Ishikawa (cell line): ENCODE measurements at regions not wholly inside any gene's neighbourhood (a gene's known extent, or its start where the extent isn't known, plus 50 kb on each side); places are given as distances from the start of the nearest gene placed in this dataset.

Experiments used
- CREB1 ChIP-seq: IDR thresholded peaks from 2 replicates; pipeline ENCODE4 v1.6.1; 2012; ENCODE audit warnings: low read depth
- RAD21 ChIP-seq: IDR thresholded peaks from 2 replicates; pipeline ENCODE4 v1.6.1; 2012; ENCODE audit warnings: low read depth
- TF ChIP-seq, protein P1 (sequence below): IDR thresholded peaks from 2 replicates; pipeline ENCODE4 v1.6.1; 2012

DNA sequence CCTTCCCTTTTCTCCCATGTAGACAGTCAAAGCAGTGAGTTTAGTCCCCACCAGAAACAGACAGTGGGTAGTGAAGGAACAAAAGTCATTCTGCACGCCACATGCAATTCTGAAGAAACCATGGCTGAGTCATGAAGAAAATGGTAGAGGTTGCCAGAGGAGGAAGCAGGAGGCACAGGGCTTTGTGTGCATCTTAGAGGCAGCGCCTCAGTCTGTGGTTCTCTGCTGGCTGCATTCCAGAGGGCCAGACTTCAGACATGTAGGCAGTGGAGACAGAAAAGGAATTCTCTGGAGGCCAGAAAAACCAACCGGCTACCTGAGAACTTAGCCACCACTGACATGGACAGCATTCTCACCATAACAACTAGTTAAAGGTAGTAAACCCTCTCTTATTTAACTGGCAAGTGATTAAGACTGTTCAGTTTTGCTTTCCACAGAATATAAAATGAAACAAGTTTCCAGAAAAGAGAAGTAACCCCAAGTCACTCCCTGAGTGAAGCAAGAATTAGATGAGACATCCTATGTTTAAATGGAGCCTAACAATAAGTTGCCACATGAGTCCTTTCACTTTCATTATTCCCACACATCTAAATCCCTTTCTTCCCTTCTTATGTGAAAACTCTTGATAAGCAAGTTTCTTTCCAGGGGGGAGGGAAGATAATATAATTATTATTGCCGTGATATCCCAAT lies 556.1 kb downstream of the SOX6 start:
- TF ChIP-seq RAD21: no peak
- TF ChIP-seq, protein P1, sequence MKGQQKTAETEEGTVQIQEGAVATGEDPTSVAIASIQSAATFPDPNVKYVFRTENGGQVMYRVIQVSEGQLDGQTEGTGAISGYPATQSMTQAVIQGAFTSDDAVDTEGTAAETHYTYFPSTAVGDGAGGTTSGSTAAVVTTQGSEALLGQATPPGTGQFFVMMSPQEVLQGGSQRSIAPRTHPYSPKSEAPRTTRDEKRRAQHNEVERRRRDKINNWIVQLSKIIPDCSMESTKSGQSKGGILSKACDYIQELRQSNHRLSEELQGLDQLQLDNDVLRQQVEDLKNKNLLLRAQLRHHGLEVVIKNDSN: no peak
- no peak for TF ChIP-seq CREB1
